ENCODE measurements at regions not wholly inside any gene's neighbourhood (a gene's known extent, or its start where the extent isn't known, plus 50 kb on each side); places are given as distances from the start of the nearest gene placed in this dataset.

GRCh38 chr9:27856054-27856453 lies 282.8 kb upstream of the C9orf72 start:
- DNase-seq (ENCODE audit: low read depth) = no peak
- no peak for TF ChIP-seq CTCF (conservative IDR thresholded peaks at IDR 0.05; ENCODE audit: low read depth, low read length)
- no peak overlapping the region for H3K4me3 ChIP-seq (ENCODE audit: low read depth, low read length)

GRCh38 chr9:27856748-27857147 lies 283.5 kb upstream of the C9orf72 start:
- no peak for TF ChIP-seq CTCF (conservative IDR thresholded peaks at IDR 0.05; ENCODE audit: low read depth, low read length)
- H3K4me3 ChIP-seq (ENCODE audit: low read depth, low read length) = no peak overlapping the region

GRCh38 chr9:27861887-27862286 lies 288.6 kb upstream of the C9orf72 start:
- TF ChIP-seq CTCF (conservative IDR thresholded peaks at IDR 0.05; ENCODE audit: low read depth, low read length) = no peak
- H3K4me3 ChIP-seq (ENCODE audit: low read depth, low read length) = no peak overlapping the region
- peak; percentile 55 for DNase-seq (ENCODE audit: low read depth)

More at GRCh38 chr9:27856748-27857147, 283.5 kb upstream of the C9orf72 start:
- DNase-seq (ENCODE audit: low read depth) = no peak

- TF ChIP-seq CTCF (conservative IDR thresholded peaks at IDR 0.05; ENCODE audit: low read depth, low read length) = no peak
- peak; percentile 49 for DNase-seq (ENCODE audit: low read depth)
- no peak overlapping the region for H3K4me3 ChIP-seq (ENCODE audit: low read depth, low read length)
These were observed 291.6 kb upstream of the C9orf72 start for GRCh38 chr9:27864644-27865438.

- no peak for TF ChIP-seq CTCF (conservative IDR thresholded peaks at IDR 0.05; ENCODE audit: low read depth, low read length)
- H3K4me3 ChIP-seq (ENCODE audit: low read depth, low read length) = no peak overlapping the region
- no peak for DNase-seq (ENCODE audit: low read depth)
These were observed 293.5 kb upstream of the C9orf72 start for GRCh38 chr9:27866741-27867140.

GRCh38 chr9:27870404-27870803 lies 297.1 kb upstream of the C9orf72 start:
- no peak overlapping the region for H3K4me3 ChIP-seq (ENCODE audit: low read depth, low read length)
- no peak for TF ChIP-seq CTCF (conservative IDR thresholded peaks at IDR 0.05; ENCODE audit: low read depth, low read length)
- peak; percentile 50 for DNase-seq (ENCODE audit: low read depth)

- no peak for DNase-seq (ENCODE audit: low read depth)
- no peak overlapping the region for H3K4me3 ChIP-seq (ENCODE audit: low read depth, low read length)
- no peak for TF ChIP-seq CTCF (conservative IDR thresholded peaks at IDR 0.05; ENCODE audit: low read depth, low read length)
These were observed 306.9 kb upstream of the C9orf72 start for GRCh38 chr9:27880156-27880555.

All from choroid plexus epithelial cell (primary cell).